Endodermal cell (in vitro differentiated cells): ENCODE measurements at regions not wholly inside any gene's neighbourhood (a gene's known extent, or its start where the extent isn't known, plus 50 kb on each side); places are given as distances from the start of the nearest gene placed in this dataset.

ENCODE experiments used
- DNase-seq: peaks from one replicate; pipeline ENCODE4 v3.0.0-alpha.2; 2017
- H3K27ac ChIP-seq: 2 replicates; pipeline ENCODE4 v1.5.1; 2013; ENCODE audit warnings: mild to moderate bottlenecking, low read depth, low read length, moderate library complexity
- H3K27me3 ChIP-seq: 2 replicates; pipeline ENCODE4 v1.6.1; 2013; ENCODE audit warnings: mild to moderate bottlenecking, low read length, moderate library complexity; ENCODE audit not compliant: insufficient read depth, control insufficient read depth, poor library complexity, severe bottlenecking
- H3K36me3 ChIP-seq: 2 replicates; pipeline ENCODE4 v1.7.0; 2013; ENCODE audit warnings: mild to moderate bottlenecking, low read length, moderate library complexity; ENCODE audit not compliant: control insufficient read depth, insufficient read depth
- H3K4me1 ChIP-seq: one replicate; pipeline ENCODE4 v1.7.0; 2013; ENCODE audit warnings: low read length; ENCODE audit not compliant: control insufficient read depth, insufficient read depth
- H3K4me3 ChIP-seq: 2 replicates; pipeline ENCODE4 v1.5.1; 2013; ENCODE audit warnings: mild to moderate bottlenecking, low read length, moderate library complexity
- H3K9ac ChIP-seq: 2 replicates; pipeline ENCODE4 v1.6.1; 2013; ENCODE audit warnings: mild to moderate bottlenecking, low read length, moderate library complexity; ENCODE audit not compliant: poor library complexity, severe bottlenecking; ENCODE audit errors: extremely low read depth
- H3K9me3 ChIP-seq: 2 replicates; pipeline ENCODE4 v1.6.1; 2013; ENCODE audit warnings: mild to moderate bottlenecking, low read length, moderate library complexity; ENCODE audit not compliant: control insufficient read depth
- H3K27ac Mint-ChIP-seq: 2 replicates; pipeline ENCODE4 v1.8.0; 2020; ENCODE audit warnings: mixed read lengths
- H3K27me3 Mint-ChIP-seq: 2 replicates; pipeline ENCODE4 v1.8.0; 2021; ENCODE audit warnings: mild to moderate bottlenecking, mixed read lengths; ENCODE audit not compliant: insufficient read depth
- H3K36me3 Mint-ChIP-seq: 2 replicates; pipeline ENCODE4 v1.8.0; 2020; ENCODE audit warnings: low read depth, mixed read lengths
- H3K4me1 Mint-ChIP-seq: 2 replicates; pipeline ENCODE4 v1.8.0; 2020; ENCODE audit warnings: mixed read lengths
- H3K4me3 Mint-ChIP-seq: 2 replicates; pipeline ENCODE4 v1.8.0; 2020; ENCODE audit warnings: mild to moderate bottlenecking, moderate library complexity, mixed read lengths
- H3K9me3 Mint-ChIP-seq: 2 replicates; pipeline ENCODE4 v1.8.0; 2020; ENCODE audit warnings: mild to moderate bottlenecking, mixed read lengths
- CTCF ChIP-seq: fragments of 200-600 bp; sonication (generic); conservative IDR thresholded peaks from 2 replicates; pipeline ENCODE4 v1.5.0; 2021; ENCODE audit warnings: antibody characterized with exemption, mild to moderate bottlenecking
- WGBS, 2 experiments: methylation state at CpG; one replicate each; pipeline versions ENCODE4 v1.1.5 to v1.1.7; 2013; ENCODE audit warnings: missing lambda C conversion rate in 2 of 2, mixed read lengths in 1 of 2; ENCODE audit not compliant: insufficient coverage in 1 of 2, insufficient read length in 1 of 2; 5-methylcytosine and 5-hydroxymethylcytosine counted together

- TF ChIP-seq CTCF = no peak
- Histone ChIP-seq H3K27ac (no peak overlapping the region), H3K9me3 (no peaks in the 10 kb centered on the region), H3K27me3 (no peaks in the 10 kb centered on the region), H3K36me3 (no peaks in the 10 kb centered on the region), H3K4me1 (peaks cover 19% of the 10 kb centered on the region), H3K4me3 (no peak overlapping the region), H3K9ac (no peak overlapping the region)
- Mint-ChIP-seq H3K9me3 (no peaks in the 10 kb centered on the region), H3K4me1 (peaks cover 55% of the 10 kb centered on the region), H3K27me3 (no peaks in the 10 kb centered on the region), H3K27ac (no peak overlapping the region), H3K36me3 (no peaks in the 10 kb centered on the region), H3K4me3 (no peak overlapping the region)
- WGBS, 2 experiments = 91% methylated on average over 4 to 12 of the region's 12 CpGs
- DNase-seq = no peak
Measured at GRCh38 chr6:43916924-43917877, 147.2 kb downstream of the VEGFA start.

- no peaks in the 10 kb centered on the region for H3K27me3 Mint-ChIP-seq
- H3K4me3 ChIP-seq = no peak overlapping the region
- no peak overlapping the region for H3K9ac ChIP-seq
- no peak overlapping the region for H3K27ac Mint-ChIP-seq
- H3K9me3 ChIP-seq = no peaks in the 10 kb centered on the region
- no peak overlapping the region for H3K27ac ChIP-seq
- no peaks in the 10 kb centered on the region for H3K9me3 Mint-ChIP-seq
- peaks cover 62% of the 10 kb centered on the region for H3K4me1 Mint-ChIP-seq
- H3K4me3 Mint-ChIP-seq = no peak overlapping the region
- no peak for TF ChIP-seq CTCF
- DNase-seq = no peak
- H3K4me1 ChIP-seq = peaks cover 22% of the 10 kb centered on the region
- H3K36me3 Mint-ChIP-seq = no peaks in the 10 kb centered on the region
- no peaks in the 10 kb centered on the region for H3K27me3 ChIP-seq
- 78% methylated on average over 5 to 8 of the region's 8 CpGs for WGBS, 2 experiments
- no peaks in the 10 kb centered on the region for H3K36me3 ChIP-seq
Measured at GRCh38 chr6:43915986-43916923, 146.2 kb downstream of the VEGFA start.

GRCh38 chr6:43915208-43915869 is 145.3 kb downstream of the VEGFA start:
- Mint-ChIP-seq H3K4me3 (no peak overlapping the region), H3K9me3 (no peaks in the 10 kb centered on the region), H3K27me3 (no peaks in the 10 kb centered on the region), H3K27ac (peak overlapping the region; percentile 42), H3K4me1 (peaks cover 65% of the 10 kb centered on the region), H3K36me3 (no peaks in the 10 kb centered on the region)
- DNase-seq = no peak
- TF ChIP-seq CTCF = no peak
- Histone ChIP-seq H3K27me3 (no peaks in the 10 kb centered on the region), H3K4me3 (no peak overlapping the region), H3K36me3 (no peaks in the 10 kb centered on the region), H3K9ac (no peak overlapping the region), H3K9me3 (no peaks in the 10 kb centered on the region), H3K27ac (no peak overlapping the region), H3K4me1 (peaks cover 31% of the 10 kb centered on the region)
- 78 to 96% methylated on average over 4 to 7 of the region's 7 CpGs for WGBS, 2 experiments
